ENCODE measurements at regions not wholly inside any gene's neighbourhood (a gene's known extent, or its start where the extent isn't known, plus 50 kb on each side); places are given as distances from the start of the nearest gene placed in this dataset.

GRCh38 chr3:13245615-13245978 is 172.4 kb upstream of the IQSEC1 start:
- TF ChIP-seq CTCF (IDR thresholded peaks at IDR 0.05; ENCODE audit: low read depth, low read length, poor library complexity, severe bottlenecking) (no peak), EZH2phosphoT487 (IDR thresholded peaks at IDR 0.05; ENCODE audit: borderline replicate concordance, low read length) (no peak)
